Astrocyte (in vitro differentiated cells and primary cell): ENCODE measurements at regions not wholly inside any gene's neighbourhood (a gene's known extent, or its start where the extent isn't known, plus 50 kb on each side); places are given as distances from the start of the nearest gene placed in this dataset.

Experiments used
- DNase-seq: peaks from one replicate; pipeline ENCODE4 v3.0.0-alpha.2; 2010; ENCODE audit warnings: low read depth
- FAIRE-seq: peaks from 2 replicates; lab custom pipeline; 2011; peaks lifted over from hg19 to GRCh38; lab: Jason Lieb, UNC
- H2AFZ ChIP-seq: 2 replicates; pipeline ENCODE4 v1.6.0; 2012; ENCODE audit warnings: low read depth, low read length, inconsistent platforms
- H3K27ac ChIP-seq: 2 replicates; pipeline ENCODE4 v1.5.1; 2011; ENCODE audit warnings: low read depth, low read length, inconsistent platforms
- H3K27me3 ChIP-seq: 2 replicates; pipeline ENCODE4 v1.6.0; 2011; ENCODE audit warnings: low read length, inconsistent platforms; ENCODE audit not compliant: insufficient read depth
- H3K36me3 ChIP-seq: 2 replicates; pipeline ENCODE4 v1.5.1; 2011; ENCODE audit warnings: low read length, inconsistent platforms; ENCODE audit not compliant: insufficient read depth
- H3K4me1 ChIP-seq: 2 replicates; pipeline ENCODE4 v1.5.1; 2011; ENCODE audit warnings: low read length, inconsistent platforms; ENCODE audit not compliant: insufficient read depth
- H3K4me2 ChIP-seq: 2 replicates; pipeline ENCODE4 v1.6.0; 2012; ENCODE audit warnings: low read length, inconsistent platforms
- H3K4me3 ChIP-seq: 2 replicates; pipeline ENCODE4 v1.5.1; 2011; ENCODE audit warnings: low read depth, mild to moderate bottlenecking, low read length, inconsistent platforms; ENCODE audit not compliant: insufficient read depth
- H3K79me2 ChIP-seq: 2 replicates; pipeline ENCODE4 v1.6.0; 2012; ENCODE audit warnings: mild to moderate bottlenecking, low read length, inconsistent platforms; ENCODE audit not compliant: insufficient read depth
- H3K9ac ChIP-seq: 2 replicates; pipeline ENCODE4 v1.6.0; 2012; ENCODE audit warnings: mild to moderate bottlenecking, low read length, inconsistent platforms
- H3K9me3 ChIP-seq: 2 replicates; pipeline ENCODE4 v1.5.1; 2012; ENCODE audit warnings: low read depth, mild to moderate bottlenecking, low read length, inconsistent platforms; ENCODE audit not compliant: insufficient read depth
- H4K20me1 ChIP-seq: 2 replicates; pipeline ENCODE4 v1.6.0; 2012; ENCODE audit warnings: low read length, inconsistent platforms; ENCODE audit not compliant: insufficient read depth
- H3K27ac Mint-ChIP-seq: one replicate; pipeline ENCODE4 v1.8.0; 2021; ENCODE audit warnings: mild to moderate bottlenecking, mixed read lengths; ENCODE audit not compliant: unreplicated experiment
- H3K27me3 Mint-ChIP-seq: one replicate; pipeline ENCODE4 v1.8.0; 2021; ENCODE audit warnings: low read depth, mixed read lengths; ENCODE audit not compliant: unreplicated experiment
- H3K36me3 Mint-ChIP-seq: one replicate; pipeline ENCODE4 v1.8.0; 2021; ENCODE audit warnings: low read depth, mixed read lengths; ENCODE audit not compliant: unreplicated experiment
- H3K4me1 Mint-ChIP-seq: one replicate; pipeline ENCODE4 v1.8.0; 2021; ENCODE audit warnings: low read depth, mixed read lengths; ENCODE audit not compliant: unreplicated experiment
- H3K4me3 Mint-ChIP-seq: one replicate; pipeline ENCODE4 v1.8.0; 2021; ENCODE audit warnings: mild to moderate bottlenecking, moderate library complexity, mixed read lengths; ENCODE audit not compliant: unreplicated experiment
- H3K9me3 Mint-ChIP-seq: one replicate; pipeline ENCODE4 v1.8.0; 2021; ENCODE audit warnings: mild to moderate bottlenecking, mixed read lengths; ENCODE audit not compliant: unreplicated experiment
- CTCF ChIP-seq: IDR thresholded peaks from 2 replicates; pipeline ENCODE4 v1.5.1; 2011; ENCODE audit warnings: low read depth, mild to moderate bottlenecking, inconsistent platforms, low read length, moderate library complexity; ENCODE audit not compliant: insufficient read depth
- EZH2 ChIP-seq: IDR thresholded peaks from 2 replicates; pipeline ENCODE4 v1.6.1; 2012; ENCODE audit warnings: mild to moderate bottlenecking, low read length, inconsistent platforms; ENCODE audit not compliant: insufficient read depth

GRCh38 chr5:93101661-93102060 lies 479.4 kb downstream of the NR2F1-AS1 start:
- no peaks in the 10 kb centered on the region for H4K20me1 ChIP-seq
- Mint-ChIP-seq H3K4me1 (peaks cover 11% of the 10 kb centered on the region), H3K4me3 (no peak overlapping the region), H3K27me3 (peaks cover 2% of the 10 kb centered on the region), H3K27ac (no peak overlapping the region), H3K9me3 (peaks cover 11% of the 10 kb centered on the region), H3K36me3 (no peaks in the 10 kb centered on the region)
- H3K36me3 ChIP-seq: no peaks in the 10 kb centered on the region
- H3K27ac ChIP-seq: no peak overlapping the region
- H2AFZ ChIP-seq: no peak overlapping the region
- H3K9ac ChIP-seq: no peak overlapping the region
- no peak overlapping the region for H3K4me3 ChIP-seq
- no peak for DNase-seq
- H3K27me3 ChIP-seq: no peaks in the 10 kb centered on the region
- FAIRE-seq: no peak
- TF ChIP-seq EZH2 (no peak), CTCF (no peak)
- H3K9me3 ChIP-seq: no peaks in the 10 kb centered on the region
- no peak overlapping the region for H3K4me2 ChIP-seq
- H3K4me1 ChIP-seq: peaks cover 5% of the 10 kb centered on the region
- H3K79me2 ChIP-seq: no peaks in the 10 kb centered on the region

- Histone ChIP-seq H3K4me1 (peaks cover 5% of the 10 kb centered on the region), H3K9me3 (no peaks in the 10 kb centered on the region), H3K36me3 (no peaks in the 10 kb centered on the region), H2AFZ (no peak overlapping the region), H3K79me2 (no peaks in the 10 kb centered on the region), H3K4me2 (no peak overlapping the region), H3K9ac (no peak overlapping the region), H3K27ac (no peak overlapping the region), H3K27me3 (no peaks in the 10 kb centered on the region), H4K20me1 (no peaks in the 10 kb centered on the region), H3K4me3 (no peak overlapping the region)
- H3K9me3 Mint-ChIP-seq: peaks cover 11% of the 10 kb centered on the region
- peak; percentile 35 for DNase-seq
- H3K36me3 Mint-ChIP-seq: no peaks in the 10 kb centered on the region
- FAIRE-seq: no peak
- H3K4me1 Mint-ChIP-seq: peaks cover 9% of the 10 kb centered on the region
- H3K27ac Mint-ChIP-seq: no peak overlapping the region
- no peak for TF ChIP-seq EZH2
- TF ChIP-seq CTCF: no peak
- H3K27me3 Mint-ChIP-seq: peaks cover 2% of the 10 kb centered on the region
- no peak overlapping the region for H3K4me3 Mint-ChIP-seq
Observed at GRCh38 chr5:93100976-93101375, 480.0 kb downstream of the NR2F1-AS1 start.

- DNase-seq (peak; percentile 82), FAIRE-seq (peak; percentile 74)
- Histone ChIP-seq H3K79me2 (no peaks in the 10 kb centered on the region), H3K4me1 (peaks cover 5% of the 10 kb centered on the region), H3K27me3 (no peaks in the 10 kb centered on the region), H4K20me1 (no peaks in the 10 kb centered on the region), H3K9ac (no peak overlapping the region), H3K9me3 (no peaks in the 10 kb centered on the region), H3K36me3 (no peaks in the 10 kb centered on the region), H3K4me2 (no peak overlapping the region), H3K4me3 (no peak overlapping the region), H2AFZ (no peak overlapping the region), H3K27ac (no peak overlapping the region)
- TF ChIP-seq EZH2 (no peak), CTCF (no peak)
- H3K4me3 Mint-ChIP-seq: no peak overlapping the region
- H3K36me3 Mint-ChIP-seq: no peaks in the 10 kb centered on the region
- no peak overlapping the region for H3K27ac Mint-ChIP-seq
- peaks cover 11% of the 10 kb centered on the region for H3K9me3 Mint-ChIP-seq
- peaks cover 9% of the 10 kb centered on the region for H3K4me1 Mint-ChIP-seq
- H3K27me3 Mint-ChIP-seq: peaks cover 2% of the 10 kb centered on the region
Observed at GRCh38 chr5:93100428-93100827, 480.6 kb downstream of the NR2F1-AS1 start.
